Activated CD8-positive, alpha-beta memory T cell treated with anti-CD3 and anti-CD28 coated beads, Interleukin-2, amount 50 U/mL, for 48 hours (primary cell): ENCODE measurements at regions not wholly inside any gene's neighbourhood (a gene's known extent, or its start where the extent isn't known, plus 50 kb on each side); places are given as distances from the start of the nearest gene placed in this dataset.
"Not testable (repeated sequence)": the region's sequence is repeated elsewhere in the genome, so short reads cannot be mapped to it uniquely, and the experiment has no call there.

Experiments used
- DNase-seq: peaks from one replicate; pipeline ENCODE4 v3.0.0-alpha.2; 2020

GRCh38 chr11:110347660-110348059 lies 51.2 kb upstream of the RDX start:
- no peak for DNase-seq

DNA sequence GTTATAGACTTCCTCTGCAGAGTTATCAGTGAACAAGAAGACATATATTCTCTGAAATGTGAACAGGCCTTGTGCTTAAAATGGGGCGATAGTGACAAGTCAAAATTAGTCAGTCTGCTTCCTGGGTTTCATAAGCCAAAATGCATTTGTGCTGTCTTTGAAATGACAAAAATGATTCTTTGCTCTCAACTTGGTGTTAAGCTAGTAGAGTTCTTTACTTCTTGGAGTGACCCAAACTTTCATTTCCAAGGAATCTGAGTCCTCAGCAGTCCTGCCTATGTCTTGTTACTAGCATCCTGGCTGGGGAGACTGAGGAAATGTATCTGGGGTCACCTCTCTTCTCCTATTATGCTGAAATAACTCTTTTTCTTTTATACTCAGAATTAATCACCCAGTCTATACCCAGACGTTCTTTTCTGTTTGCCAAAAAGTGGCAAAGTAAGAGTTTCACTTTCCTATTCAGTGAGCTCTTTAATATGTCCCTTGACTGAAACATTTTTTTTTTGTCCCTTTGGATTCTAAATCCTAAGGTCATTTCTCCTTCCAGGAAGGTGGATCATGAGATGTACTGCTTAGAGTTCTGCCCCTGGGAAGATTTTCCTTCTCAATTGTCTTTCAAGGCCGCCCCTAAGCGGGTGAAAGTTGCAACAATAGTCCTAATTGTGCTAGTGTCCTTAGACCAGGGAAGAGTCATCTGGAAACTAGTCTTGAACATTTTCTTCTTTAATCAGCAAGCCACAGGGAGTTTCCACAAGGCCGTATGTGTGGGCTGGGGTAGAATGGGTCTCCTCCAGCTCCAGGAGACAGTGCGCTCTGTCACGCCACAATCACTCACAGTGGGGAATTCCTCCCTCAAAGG lies 53.0 kb upstream of the RDX start:
- peak; percentile 78 for DNase-seq

DNA sequence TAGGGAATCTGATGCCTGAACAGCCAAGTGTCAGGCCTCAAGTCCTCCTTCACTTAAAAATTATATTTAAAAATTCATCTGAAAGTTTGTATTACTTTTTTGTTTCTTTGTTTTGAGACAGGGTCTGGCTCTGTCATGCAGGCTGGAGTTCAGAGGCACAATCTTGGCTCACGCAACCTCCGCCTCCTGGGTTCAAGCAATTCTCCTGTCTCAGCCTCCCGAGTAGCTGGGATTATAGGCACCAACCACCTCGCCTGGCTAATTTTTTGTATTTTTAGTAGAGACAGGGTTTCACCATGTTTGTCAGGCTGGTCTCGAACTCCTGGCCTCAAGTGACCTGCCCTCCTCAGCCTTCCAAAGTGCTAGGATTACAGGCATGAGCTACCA lies 53.6 kb upstream of the RDX start:
- not testable (repeated sequence) for DNase-seq

DNA sequence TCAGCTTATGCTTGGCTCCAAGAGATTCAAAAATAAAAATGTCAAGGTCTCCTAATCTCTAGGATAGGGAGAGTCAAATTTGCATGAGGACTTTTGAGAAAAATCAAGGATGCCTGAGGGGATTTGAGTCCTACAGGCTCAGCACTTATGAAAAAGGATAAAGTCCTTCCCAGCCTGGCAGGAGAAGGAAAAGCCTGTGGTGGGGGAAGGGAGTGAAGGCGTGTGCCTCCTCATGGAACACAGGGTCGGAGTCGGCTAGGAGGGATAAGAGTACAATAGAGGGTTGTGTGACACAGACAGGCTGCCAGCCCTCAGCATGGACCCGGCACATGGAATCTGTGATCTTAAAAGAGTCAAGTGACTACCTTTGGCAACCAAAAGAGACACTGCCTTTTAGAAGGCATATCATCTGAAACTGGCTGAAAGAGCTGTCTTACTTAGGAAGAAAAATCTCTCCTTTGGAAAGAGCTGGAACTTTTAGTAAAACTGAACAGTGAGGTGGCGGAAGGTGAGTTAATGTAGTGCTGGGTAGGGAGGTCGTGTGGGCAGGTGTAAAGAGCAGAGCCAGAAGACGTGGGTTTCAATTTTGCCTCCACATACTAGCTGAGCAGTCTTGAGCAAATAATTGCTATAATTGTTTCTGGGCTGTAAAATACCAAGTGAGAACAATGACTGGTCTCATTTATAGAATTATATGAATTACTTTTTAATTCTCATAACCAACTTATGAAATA lies 58.8 kb upstream of the RDX start:
- no peak for DNase-seq

- no peak for DNase-seq
These were observed 60.6 kb upstream of the RDX start for GRCh38 chr11:110356762-110357671.

DNA sequence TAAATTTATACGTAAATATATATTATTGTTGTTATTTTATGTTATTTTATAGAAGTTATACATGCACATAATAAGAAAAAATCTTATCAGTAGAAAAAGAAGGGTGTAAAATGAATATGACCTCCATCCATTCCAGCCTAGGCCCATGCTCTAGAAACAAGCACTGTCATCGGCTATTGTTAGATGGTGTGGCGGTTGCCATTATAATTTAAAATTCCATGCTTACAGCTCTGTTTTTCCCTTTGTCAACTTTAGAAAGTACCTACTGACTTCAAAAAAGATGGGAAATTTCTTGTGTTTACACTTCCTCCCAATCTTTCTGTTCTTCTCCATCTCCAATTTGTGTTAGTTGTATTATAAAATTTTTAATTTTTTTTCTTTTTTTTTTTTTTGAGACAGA lies 61.9 kb upstream of the RDX start:
- no peak for DNase-seq

GRCh38 chr11:110360781-110361408 lies 64.5 kb upstream of the RDX start:
- not testable (repeated sequence) for DNase-seq

DNA sequence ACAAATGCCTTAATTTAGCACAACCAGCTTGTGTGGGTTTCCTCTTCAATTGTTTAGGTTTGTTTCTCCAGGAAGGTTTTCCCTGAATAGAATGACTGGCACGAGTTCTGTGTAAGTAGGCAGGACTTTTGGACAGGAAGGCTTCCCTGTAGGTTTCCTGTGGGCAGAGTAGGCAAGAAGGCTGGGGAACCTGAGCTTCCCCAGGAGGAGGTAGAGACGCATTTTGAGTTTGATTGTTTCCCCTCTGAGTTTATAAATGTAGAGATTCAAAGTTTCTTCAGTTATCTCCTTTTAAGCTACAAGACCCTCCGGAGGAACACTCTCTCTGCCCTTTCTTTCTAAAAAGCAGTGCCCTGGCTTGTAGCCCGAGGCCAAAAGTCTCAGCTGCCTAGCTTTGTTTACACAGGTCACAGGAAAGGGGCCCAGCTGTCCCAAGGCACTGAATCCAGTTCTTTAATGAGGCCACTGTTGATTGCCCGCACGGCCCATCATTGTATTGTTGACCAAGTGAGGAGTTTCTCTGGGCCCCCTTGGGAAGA lies 66.6 kb upstream of the RDX start:
- DNase-seq, result no peak

DNA sequence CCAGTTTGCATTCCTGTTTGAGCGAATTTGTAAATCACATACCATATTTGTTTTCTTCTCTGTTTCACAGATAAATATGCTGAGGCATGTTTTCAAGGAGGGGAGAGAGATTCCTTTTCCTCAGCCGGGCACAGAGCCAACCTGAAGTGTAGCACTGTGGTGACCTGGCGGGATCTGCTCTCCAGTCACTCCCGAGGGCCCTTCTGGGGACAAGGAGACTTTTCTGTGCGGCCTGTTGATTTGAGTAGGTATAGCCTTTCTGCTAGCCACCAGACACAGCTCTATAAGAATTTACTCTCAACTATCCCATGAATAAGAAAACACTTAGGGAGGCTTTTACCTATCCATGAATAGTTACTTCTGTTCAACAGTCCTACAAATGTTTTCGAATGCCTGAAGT lies 63.5 kb upstream of the FDX1 start:
- no peak for DNase-seq

GRCh38 chr11:110367571-110367970 lies 62.2 kb upstream of the FDX1 start:
- no peak for DNase-seq

- DNase-seq, result no peak
These were observed 58.7 kb upstream of the FDX1 start for GRCh38 chr11:110371084-110371483.

DNA sequence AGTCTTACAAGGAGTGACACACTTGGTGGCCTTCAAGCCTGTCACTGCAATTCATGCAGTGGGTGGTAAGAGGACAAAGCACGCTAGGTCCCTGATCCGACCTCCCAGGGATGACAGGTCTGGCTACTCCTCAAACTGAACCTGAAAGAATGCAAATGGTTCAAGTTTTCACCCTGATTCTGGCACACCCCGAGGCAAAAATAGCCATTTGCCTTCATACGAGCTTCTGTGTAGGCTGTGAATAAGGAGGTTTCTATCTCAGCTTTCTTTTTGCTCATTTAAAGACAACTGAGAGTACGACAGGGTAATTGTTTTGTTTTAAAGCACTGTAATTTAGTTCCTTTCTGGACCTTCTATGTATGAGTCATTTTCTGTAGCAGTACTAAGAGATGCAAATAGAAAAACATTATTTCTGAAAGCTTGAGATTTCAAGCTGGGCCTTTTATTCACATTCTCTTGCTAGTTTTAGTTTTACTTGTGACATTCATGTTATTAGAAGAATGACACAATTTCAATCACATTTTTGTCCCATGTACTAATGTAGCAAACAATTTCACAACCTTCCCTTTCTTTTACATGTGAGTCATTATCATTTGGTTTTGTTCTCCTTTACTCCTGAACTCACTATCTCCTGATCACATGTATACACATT lies 56.6 kb upstream of the FDX1 start:
- DNase-seq, result no peak

DNA sequence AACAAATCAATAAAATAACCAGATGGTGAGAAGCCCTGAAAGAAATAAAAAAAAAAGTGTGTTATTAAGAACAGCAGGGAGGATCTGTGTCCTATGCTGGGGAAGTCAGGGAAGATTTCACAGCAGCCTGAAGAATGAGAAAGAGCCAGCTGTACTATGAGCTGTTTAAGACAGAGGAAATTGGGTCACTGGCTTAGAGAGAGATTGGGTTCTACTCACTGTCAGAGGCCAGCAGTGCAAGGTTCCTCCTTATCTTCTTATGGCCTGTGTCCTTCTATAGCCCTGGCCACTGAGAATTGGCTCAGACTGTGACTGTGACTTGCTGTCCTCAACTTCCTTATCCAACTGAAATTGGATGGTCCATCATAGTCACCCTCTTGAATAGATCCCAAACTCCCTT lies 54.8 kb upstream of the FDX1 start:
- DNase-seq, result no peak

- DNase-seq, result no peak
These were observed 54.4 kb upstream of the FDX1 start for GRCh38 chr11:110375351-110375750.

GRCh38 chr11:110376021-110376420 lies 53.7 kb upstream of the FDX1 start:
- no peak for DNase-seq

GRCh38 chr11:110376711-110377324 lies 52.9 kb upstream of the FDX1 start:
- DNase-seq, result no peak

DNA sequence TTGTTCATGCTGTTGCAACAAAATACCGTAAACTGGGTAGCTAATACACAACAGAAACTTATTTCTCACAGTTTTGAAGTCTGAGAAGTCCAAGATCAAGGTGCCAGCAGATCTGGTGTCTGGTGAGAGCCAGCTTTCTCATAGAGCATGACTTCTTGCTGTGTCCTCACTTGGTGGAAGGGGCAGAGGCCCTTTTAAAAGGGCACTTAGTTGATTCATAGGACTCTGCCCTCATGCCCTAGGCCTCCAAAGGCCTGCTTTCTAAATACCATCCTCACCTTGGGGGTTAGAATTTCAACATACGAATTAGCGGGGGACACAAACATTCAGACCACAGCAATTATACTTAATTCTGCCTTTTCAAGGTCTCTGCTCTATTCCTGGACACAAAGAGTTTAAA lies 52.3 kb upstream of the FDX1 start:
- no peak for DNase-seq

GRCh38 chr11:110379261-110379660 lies 50.5 kb upstream of the FDX1 start:
- no peak for DNase-seq

DNA sequence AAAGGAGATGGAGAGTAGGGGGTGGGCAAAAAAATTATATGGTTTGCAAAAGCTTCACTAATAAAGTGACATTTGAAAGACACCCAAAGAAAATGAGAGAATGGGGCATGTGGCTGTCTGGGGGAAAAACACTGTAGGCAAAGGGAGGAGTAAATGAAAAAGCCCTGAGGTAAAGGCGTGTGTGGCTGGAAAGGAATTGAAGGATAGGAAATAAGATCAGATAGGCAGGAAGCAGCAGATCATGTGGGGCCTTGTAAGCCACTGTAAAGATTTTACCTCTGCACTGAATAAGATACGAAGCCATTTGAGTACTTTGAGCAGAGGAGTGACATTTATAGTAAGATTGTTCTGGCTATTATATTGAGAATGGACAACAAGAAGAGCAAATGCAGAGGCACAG lies 49.8 kb upstream of the FDX1 start:
- no peak for DNase-seq
